H9 (cell line): ENCODE measurements at regions not wholly inside any gene's neighbourhood (a gene's known extent, or its start where the extent isn't known, plus 50 kb on each side); places are given as distances from the start of the nearest gene placed in this dataset.

Source experiments
- DNase-seq: peaks from one replicate; pipeline ENCODE4 v3.0.0-alpha.2; 2017
- H2AFZ ChIP-seq: one replicate; pipeline ENCODE4 v1.6.1; 2013; ENCODE audit warnings: mild to moderate bottlenecking, low read length, control low read depth, moderate library complexity
- H2AK5ac ChIP-seq: 2 replicates; pipeline ENCODE4 v1.6.1; 2013; ENCODE audit warnings: low read length, control low read depth, mixed read lengths; ENCODE audit not compliant: insufficient read length
- H2BK120ac ChIP-seq: one replicate; pipeline ENCODE4 v1.6.1; 2013; ENCODE audit warnings: low read depth, mild to moderate bottlenecking, low read length, control low read depth, inconsistent platforms; ENCODE audit not compliant: poor library complexity, severe bottlenecking
- H2BK12ac ChIP-seq: 2 replicates; pipeline ENCODE4 v1.6.1; 2013; ENCODE audit warnings: low read length, control low read depth, mixed read lengths, low read depth; ENCODE audit not compliant: insufficient read length
- H2BK15ac ChIP-seq: 2 replicates; pipeline ENCODE4 v1.6.1; 2013; ENCODE audit warnings: low read depth, low read length, control low read depth
- H2BK20ac ChIP-seq: one replicate; pipeline ENCODE4 v1.6.1; 2013; ENCODE audit warnings: low read depth, mild to moderate bottlenecking, low read length, control low read depth, inconsistent platforms; ENCODE audit not compliant: poor library complexity, severe bottlenecking
- H2BK5ac ChIP-seq: 2 replicates; pipeline ENCODE4 v1.6.1; 2013; ENCODE audit warnings: low read length, control low read depth, mixed read lengths; ENCODE audit not compliant: insufficient read length
- H3K14ac ChIP-seq: 2 replicates; pipeline ENCODE4 v1.6.1; 2013; ENCODE audit warnings: low read length, control low read depth; ENCODE audit not compliant: insufficient read depth
- H3K18ac ChIP-seq: 2 replicates; pipeline ENCODE4 v1.6.1; 2013; ENCODE audit warnings: low read depth, mild to moderate bottlenecking, mixed read lengths, low read length, control low read depth; ENCODE audit not compliant: insufficient read length
- H3K23ac ChIP-seq: 2 replicates; pipeline ENCODE4 v1.6.1; 2013; ENCODE audit warnings: low read length, control low read depth, mixed read lengths, low read depth; ENCODE audit not compliant: insufficient read length
- H3K23me2 ChIP-seq: 2 replicates; pipeline ENCODE4 v1.6.1; 2013; ENCODE audit warnings: low read depth, mild to moderate bottlenecking, mixed read lengths, low read length, control low read depth; ENCODE audit not compliant: insufficient read length, poor library complexity, severe bottlenecking
- H3K27ac ChIP-seq: 2 replicates; pipeline ENCODE4 v1.5.1; 2013; ENCODE audit warnings: low read length, control low read depth, mixed read lengths, low read depth; ENCODE audit not compliant: insufficient read length
- H3K27me3 ChIP-seq: 2 replicates; pipeline ENCODE4 v1.6.1; 2013; ENCODE audit warnings: low read length, control low read depth, inconsistent platforms; ENCODE audit not compliant: insufficient read depth
- H3K4ac ChIP-seq: 2 replicates; pipeline ENCODE4 v1.6.1; 2013; ENCODE audit warnings: low read depth, mild to moderate bottlenecking, control low read depth, inconsistent platforms, low read length, moderate library complexity
- H3K4me1 ChIP-seq: 2 replicates; pipeline ENCODE4 v1.6.1; 2013; ENCODE audit warnings: low read length, control low read depth, inconsistent platforms; ENCODE audit not compliant: insufficient read depth
- H3K4me2 ChIP-seq: 2 replicates; pipeline ENCODE4 v1.6.1; 2013; ENCODE audit warnings: low read length, control low read depth, mixed read lengths; ENCODE audit not compliant: insufficient read length, insufficient read depth
- H3K56ac ChIP-seq: 2 replicates; pipeline ENCODE4 v1.6.1; 2013; ENCODE audit warnings: low read depth, mild to moderate bottlenecking, mixed read lengths, low read length, control low read depth; ENCODE audit not compliant: insufficient read length
- H3K79me1 ChIP-seq: 2 replicates; pipeline ENCODE4 v1.6.1; 2013; ENCODE audit warnings: low read depth, mild to moderate bottlenecking, moderate library complexity, low read length, control low read depth, inconsistent platforms; ENCODE audit not compliant: insufficient read depth, poor library complexity, severe bottlenecking
- H3K79me2 ChIP-seq: 2 replicates; pipeline ENCODE4 v1.6.1; 2013; ENCODE audit warnings: low read length, control low read depth, inconsistent platforms; ENCODE audit not compliant: insufficient read depth
- H3K9ac ChIP-seq: 2 replicates; pipeline ENCODE4 v1.6.1; 2013; ENCODE audit warnings: low read length, control low read depth, mixed read lengths; ENCODE audit not compliant: insufficient read length; ENCODE audit errors: extremely low read depth
- H3K9me3 ChIP-seq: one replicate; pipeline ENCODE4 v1.6.1; 2013; ENCODE audit warnings: low read depth, low read length, inconsistent platforms; ENCODE audit not compliant: control insufficient read depth
- H3T11ph ChIP-seq: one replicate; pipeline ENCODE4 v1.6.1; 2013; ENCODE audit warnings: mild to moderate bottlenecking, low read length, control low read depth, inconsistent platforms
- H4K20me1 ChIP-seq: one replicate; pipeline ENCODE4 v1.6.1; 2013; ENCODE audit not compliant: control insufficient read depth, insufficient read length, insufficient read depth
- H4K5ac ChIP-seq: 2 replicates; pipeline ENCODE4 v1.6.1; 2013; ENCODE audit warnings: low read depth, mild to moderate bottlenecking, mixed read lengths, low read length, control low read depth; ENCODE audit not compliant: insufficient read length
- H4K8ac ChIP-seq: replicated peaks from 2 replicates; pipeline ENCODE4 v1.6.1; 2013; ENCODE audit warnings: low read length, control low read depth, mixed read lengths, low read depth; ENCODE audit not compliant: insufficient read length
- H4K91ac ChIP-seq: 2 replicates; pipeline ENCODE4 v1.6.1; 2013; ENCODE audit warnings: low read depth, mild to moderate bottlenecking, moderate library complexity, mixed read lengths, low read length, control low read depth; ENCODE audit not compliant: insufficient read length
- H3K27ac Mint-ChIP-seq, 3 experiments: 2 replicates in 2 of 3; 3 replicates in 1 of 3; pipeline ENCODE4 v1.8.0; 2020 to 2021; ENCODE audit warnings: mixed read lengths in 3 of 3, mild to moderate bottlenecking in 1 of 3, moderate library complexity in 1 of 3
- H3K27me3 Mint-ChIP-seq: 2 replicates; pipeline ENCODE4 v1.8.0; 2021; ENCODE audit warnings: low read depth, mild to moderate bottlenecking, moderate library complexity, mixed read lengths
- H3K36me3 Mint-ChIP-seq, 3 experiments: 2 replicates in 2 of 3; 3 replicates in 1 of 3; pipeline ENCODE4 v1.8.0; 2020 to 2021; ENCODE audit warnings: low read depth in 3 of 3, mixed read lengths in 3 of 3; ENCODE audit not compliant: insufficient read depth in 1 of 3
- H3K4me1 Mint-ChIP-seq, 2 experiments: 2 replicates each; pipeline ENCODE4 v1.8.0; 2020; ENCODE audit warnings: mixed read lengths in 2 of 2
- H3K4me3 Mint-ChIP-seq, 2 experiments: 2 replicates in 1 of 2; 3 replicates in 1 of 2; pipeline ENCODE4 v1.8.0; 2020 to 2021; ENCODE audit warnings: mild to moderate bottlenecking in 2 of 2, mixed read lengths in 2 of 2, moderate library complexity in 1 of 2
- H3K9me3 Mint-ChIP-seq, 2 experiments: 2 replicates in 1 of 2; 3 replicates in 1 of 2; pipeline ENCODE4 v1.8.0; 2020; ENCODE audit warnings: mild to moderate bottlenecking in 2 of 2, mixed read lengths in 2 of 2, moderate library complexity in 1 of 2
- WGBS: extraction: QIAGEN DNeasy Blood & Tissue Kit; methylation state at CpG from one replicate; pipeline ENCODE4 v1.1.7; 2013; ENCODE audit warnings: missing lambda C conversion rate, low lambda C conversion rate, mixed read lengths; ENCODE audit not compliant: insufficient read length; ENCODE audit errors: extremely low coverage; 5-methylcytosine and 5-hydroxymethylcytosine counted together
- TF ChIP-seq, protein P1 (sequence below): fragments of 200-600 bp; sonication (generic); conservative IDR thresholded peaks from 3 replicates; pipeline ENCODE4 v1.8.0; 2021; ENCODE audit warnings: antibody characterized with exemption, mild to moderate bottlenecking

DNA sequence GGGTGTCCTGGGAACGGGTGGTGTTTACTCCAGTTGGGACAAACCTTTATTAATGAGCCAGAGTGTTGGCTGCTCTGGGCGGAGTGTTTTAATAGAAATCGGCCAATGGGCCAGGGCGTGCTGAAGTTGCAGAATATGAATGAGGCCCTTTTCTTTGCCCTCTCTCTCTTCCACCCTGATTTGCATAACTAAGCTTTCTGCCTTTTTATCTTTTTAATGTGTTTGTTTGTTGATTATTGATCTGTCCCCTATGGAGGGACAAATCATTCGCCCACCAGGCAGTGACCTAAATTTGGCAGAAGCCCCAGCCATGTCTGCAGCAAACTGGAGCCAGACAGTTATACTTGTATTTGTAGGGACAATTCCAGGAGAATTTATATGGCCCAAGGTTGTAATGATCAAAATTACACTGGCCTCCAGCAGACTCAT lies 420.9 kb downstream of the PREX1 start:
- no peak overlapping the region for H3K56ac ChIP-seq
- no peaks in the 10 kb centered on the region for H3K27me3 ChIP-seq
- no peak overlapping the region for H3K18ac ChIP-seq
- Mint-ChIP-seq H3K4me3 (peak overlapping the region in 1 of 2 experiments; percentile 47; a peak in 1 of 5 replicates), H3K9me3 (peaks cover 0 to 3% of the 10 kb centered on the region in 2 experiments; a peak in 1 of 5 replicates), H3K27ac (peak overlapping the region in 1 of 3 experiments; percentile 42; a peak in 3 of 7 replicates), H3K27me3 (peaks cover 4% of the 10 kb centered on the region), H3K4me1 (peaks cover 23 to 37% of the 10 kb centered on the region in 2 experiments), H3K36me3 (no peaks in the 10 kb centered on the region)
- no peaks in the 10 kb centered on the region for H3K79me1 ChIP-seq
- no peak overlapping the region for H4K8ac ChIP-seq
- no peaks in the 10 kb centered on the region for H3K23me2 ChIP-seq
- DNase-seq = no peak
- TF ChIP-seq, protein P1, sequence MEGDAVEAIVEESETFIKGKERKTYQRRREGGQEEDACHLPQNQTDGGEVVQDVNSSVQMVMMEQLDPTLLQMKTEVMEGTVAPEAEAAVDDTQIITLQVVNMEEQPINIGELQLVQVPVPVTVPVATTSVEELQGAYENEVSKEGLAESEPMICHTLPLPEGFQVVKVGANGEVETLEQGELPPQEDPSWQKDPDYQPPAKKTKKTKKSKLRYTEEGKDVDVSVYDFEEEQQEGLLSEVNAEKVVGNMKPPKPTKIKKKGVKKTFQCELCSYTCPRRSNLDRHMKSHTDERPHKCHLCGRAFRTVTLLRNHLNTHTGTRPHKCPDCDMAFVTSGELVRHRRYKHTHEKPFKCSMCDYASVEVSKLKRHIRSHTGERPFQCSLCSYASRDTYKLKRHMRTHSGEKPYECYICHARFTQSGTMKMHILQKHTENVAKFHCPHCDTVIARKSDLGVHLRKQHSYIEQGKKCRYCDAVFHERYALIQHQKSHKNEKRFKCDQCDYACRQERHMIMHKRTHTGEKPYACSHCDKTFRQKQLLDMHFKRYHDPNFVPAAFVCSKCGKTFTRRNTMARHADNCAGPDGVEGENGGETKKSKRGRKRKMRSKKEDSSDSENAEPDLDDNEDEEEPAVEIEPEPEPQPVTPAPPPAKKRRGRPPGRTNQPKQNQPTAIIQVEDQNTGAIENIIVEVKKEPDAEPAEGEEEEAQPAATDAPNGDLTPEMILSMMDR = no peak
- H3K4me1 ChIP-seq = peaks cover 4% of the 10 kb centered on the region; the same call in 1 of the 2 replicates
- H3K23ac ChIP-seq = no peak overlapping the region
- H3K27ac ChIP-seq = no peak overlapping the region
- no CpG with 5 or more reads among the region's 5 CpGs for WGBS
- H3K79me2 ChIP-seq = no peaks in the 10 kb centered on the region
- no peak overlapping the region for H3K4me2 ChIP-seq
- H3K9me3 ChIP-seq = no peaks in the 10 kb centered on the region
- no peak overlapping the region for H2BK120ac ChIP-seq
- H3K9ac ChIP-seq = no peak overlapping the region
- no peaks in the 10 kb centered on the region for H4K20me1 ChIP-seq
- no peak overlapping the region for H2AK5ac ChIP-seq
- H2AFZ ChIP-seq = no peak overlapping the region
- H4K91ac ChIP-seq = no peak overlapping the region
- H3K14ac ChIP-seq = no peak overlapping the region
- H4K5ac ChIP-seq = no peak overlapping the region
- H3T11ph ChIP-seq = no peak overlapping the region
- no peak overlapping the region for H2BK20ac ChIP-seq
- H3K4ac ChIP-seq = no peak overlapping the region
- H2BK12ac ChIP-seq = no peak overlapping the region
- no peak overlapping the region for H2BK15ac ChIP-seq
- no peak overlapping the region for H2BK5ac ChIP-seq
